ENCODE measurements at regions not wholly inside any gene's neighbourhood (a gene's known extent, or its start where the extent isn't known, plus 50 kb on each side); places are given as distances from the start of the nearest gene placed in this dataset.
"Not testable (repeated sequence)": the region's sequence is repeated elsewhere in the genome, so short reads cannot be mapped to it uniquely, and the experiment has no call there.

DNA sequence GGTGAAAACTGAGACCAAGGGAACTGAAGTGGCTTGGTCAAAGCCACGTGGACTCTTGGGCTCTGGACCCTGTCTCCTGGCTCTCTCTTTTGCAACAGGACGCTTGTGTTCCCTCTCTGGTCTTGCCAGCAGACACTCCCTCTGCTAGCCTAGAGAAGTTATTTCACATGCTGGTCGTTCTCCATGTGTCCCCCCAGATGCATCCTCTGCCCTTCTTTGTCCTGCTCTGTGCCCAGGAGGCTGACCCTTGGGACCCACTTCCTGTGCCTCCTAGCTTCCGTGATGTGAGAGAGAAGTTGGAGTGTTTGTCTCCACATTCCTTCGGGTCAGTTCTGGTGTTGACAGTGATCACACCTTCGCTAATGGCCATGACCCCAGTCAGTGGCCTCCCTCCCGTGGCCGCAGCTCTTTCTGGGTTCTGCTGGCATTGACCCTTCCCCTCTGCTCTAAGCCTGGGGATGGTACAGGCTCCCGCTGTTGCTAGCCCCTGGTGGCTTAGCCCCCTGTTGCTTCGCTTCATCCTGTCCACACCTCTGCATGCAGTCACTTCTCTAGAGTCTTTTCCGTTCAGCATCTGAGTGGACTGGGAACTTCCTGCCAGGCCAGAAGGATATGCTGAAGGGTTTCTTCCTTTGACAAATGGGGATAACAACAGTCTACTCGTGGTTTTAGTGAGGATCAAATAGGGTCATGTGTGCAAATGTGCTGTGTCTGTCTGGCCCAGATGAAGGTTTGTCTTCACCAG is 70.1 kb upstream of the BMP2 start:
- peak overlapping the region; percentile 9 for H3K4me2 ChIP-seq (ENCODE audit: low read length)
- no peak overlapping the region for H3K27ac ChIP-seq (ENCODE audit: low read depth, low read length)
- no peak overlapping the region for H4K91ac ChIP-seq (ENCODE audit: low read depth, low read length)
- H3K18ac ChIP-seq (ENCODE audit: low read length) = no peak overlapping the region
- peaks cover 8 to 11% of the 10 kb centered on the region in 2 experiments for H3K4me1 ChIP-seq (ENCODE audit: control insufficient read depth in 1 of 2, insufficient read depth in 2 of 2, low read length in 2 of 2)
- no peaks in the 10 kb centered on the region for H3K79me2 ChIP-seq (ENCODE audit: control insufficient read depth, insufficient read depth, low read length, poor library complexity)
- no peak overlapping the region for H4K12ac ChIP-seq (ENCODE audit: low read depth, low read length)
- H3K27me3 ChIP-seq (ENCODE audit: insufficient read depth, low read length) = no peaks in the 10 kb centered on the region
- H2BK5ac ChIP-seq (ENCODE audit: low read depth, low read length, poor library complexity) = no peak overlapping the region
- H4K8ac ChIP-seq (ENCODE audit: low read depth, low read length) = no peak overlapping the region
- no peak overlapping the region for H3K23ac ChIP-seq (ENCODE audit: low read length)
- H3K79me1 ChIP-seq (ENCODE audit: low read length) = peaks cover 2% of the 10 kb centered on the region
- whole genome bisulfite sequencing (ENCODE audit: extremely low coverage, insufficient coverage, insufficient read length) = no CpG with 5 or more reads among the region's 12 CpGs
- DNase-seq = no peak
- no peaks in the 10 kb centered on the region for H3K9me3 ChIP-seq (ENCODE audit: insufficient read depth, low read depth, low read length)
- no peak overlapping the region for H3K14ac ChIP-seq (ENCODE audit: low read length)
- no peak overlapping the region for H2AK5ac ChIP-seq (ENCODE audit: low read length)
- no peak overlapping the region for H2BK120ac ChIP-seq (ENCODE audit: insufficient read depth, low read length, poor library complexity)
- H3K36me3 ChIP-seq (ENCODE audit: control insufficient read depth in 1 of 2, insufficient read depth in 2 of 2, low read length in 2 of 2) = no peaks in the 10 kb centered on the region
- H2BK12ac ChIP-seq (ENCODE audit: low read length) = no peak overlapping the region
- no peak overlapping the region for H3K4me3 ChIP-seq (ENCODE audit: low read depth, low read length)
- no peak overlapping the region for H2AFZ ChIP-seq (ENCODE audit: insufficient read depth, low read length, poor library complexity)
- H3K4ac ChIP-seq (ENCODE audit: low read depth, low read length) = no peak overlapping the region
- H3K9ac ChIP-seq (ENCODE audit: low read length) = no peak overlapping the region

DNA sequence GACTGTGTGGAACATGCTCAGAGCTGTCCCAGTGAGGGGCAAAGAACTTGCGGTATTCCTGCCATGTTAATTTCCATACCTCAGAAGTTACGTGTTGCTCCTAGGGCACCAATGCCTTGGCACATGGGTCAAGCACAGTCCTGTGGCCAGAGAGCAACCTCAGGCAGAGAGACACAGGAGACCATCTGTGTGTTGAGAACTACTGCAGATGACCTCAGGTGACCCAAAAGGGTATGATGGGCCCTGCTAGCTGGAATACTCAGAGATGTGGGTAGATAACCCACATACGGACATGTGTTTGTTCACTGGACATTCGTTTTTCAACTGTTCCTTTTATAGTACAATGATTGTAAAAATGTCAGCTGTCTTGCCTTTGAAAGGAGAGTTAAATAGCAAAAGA is 71.5 kb upstream of the BMP2 start:
- H3K18ac ChIP-seq (ENCODE audit: low read length) = no peak overlapping the region
- no peak overlapping the region for H3K4me2 ChIP-seq (ENCODE audit: low read length)
- no peak overlapping the region for H3K4me3 ChIP-seq (ENCODE audit: low read depth, low read length)
- no peak overlapping the region for H2BK120ac ChIP-seq (ENCODE audit: insufficient read depth, low read length, poor library complexity)
- no peaks in the 10 kb centered on the region for H3K9me3 ChIP-seq (ENCODE audit: insufficient read depth, low read depth, low read length)
- no peak overlapping the region for H2AK5ac ChIP-seq (ENCODE audit: low read length)
- no peak overlapping the region for H2BK12ac ChIP-seq (ENCODE audit: low read length)
- H3K79me2 ChIP-seq (ENCODE audit: control insufficient read depth, insufficient read depth, low read length, poor library complexity) = no peaks in the 10 kb centered on the region
- H3K36me3 ChIP-seq (ENCODE audit: control insufficient read depth in 1 of 2, insufficient read depth in 2 of 2, low read length in 2 of 2) = no peaks in the 10 kb centered on the region
- no CpG with 5 or more reads among the region's 4 CpGs for WGBS (ENCODE audit: extremely low coverage, insufficient coverage, insufficient read length)
- no peak overlapping the region for H4K8ac ChIP-seq (ENCODE audit: low read depth, low read length)
- H3K27me3 ChIP-seq (ENCODE audit: insufficient read depth, low read length) = no peaks in the 10 kb centered on the region
- H2BK5ac ChIP-seq (ENCODE audit: low read depth, low read length, poor library complexity) = no peak overlapping the region
- peaks cover 2% of the 10 kb centered on the region for H3K79me1 ChIP-seq (ENCODE audit: low read length)
- peak overlapping the region; percentile 4 for H3K9ac ChIP-seq (ENCODE audit: low read length)
- no peak overlapping the region for H3K4ac ChIP-seq (ENCODE audit: low read depth, low read length)
- H4K91ac ChIP-seq (ENCODE audit: low read depth, low read length) = no peak overlapping the region
- H4K12ac ChIP-seq (ENCODE audit: low read depth, low read length) = no peak overlapping the region
- H3K4me1 ChIP-seq (ENCODE audit: control insufficient read depth in 1 of 2, insufficient read depth in 2 of 2, low read length in 2 of 2) = peaks cover 8 to 11% of the 10 kb centered on the region in 2 experiments
- DNase-seq = no peak
- H2AFZ ChIP-seq (ENCODE audit: insufficient read depth, low read length, poor library complexity) = no peak overlapping the region
- H3K27ac ChIP-seq (ENCODE audit: low read depth, low read length) = no peak overlapping the region
- no peak overlapping the region for H3K23ac ChIP-seq (ENCODE audit: low read length)
- H3K14ac ChIP-seq (ENCODE audit: low read length) = no peak overlapping the region

DNA sequence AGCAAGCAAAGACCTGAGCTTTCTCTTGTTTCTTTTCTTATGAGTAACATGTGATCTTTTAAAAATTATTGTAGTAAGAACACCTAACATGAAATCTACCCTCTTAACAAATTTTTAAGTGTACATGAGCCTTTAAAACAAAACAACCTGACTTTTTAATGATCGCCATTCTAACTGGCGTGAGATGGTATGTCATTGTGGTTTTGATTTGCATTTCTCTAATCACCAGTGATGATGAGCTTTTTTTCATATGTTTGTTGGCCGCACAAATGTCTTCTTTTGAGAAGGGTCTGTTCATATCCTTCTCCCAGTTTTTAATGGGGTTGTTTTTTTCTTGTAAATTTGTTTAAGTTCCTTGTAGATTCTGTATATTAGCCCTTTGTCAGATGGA is 73.7 kb upstream of the BMP2 start:
- no CpG with 5 or more reads among the region's 3 CpGs for WGBS (ENCODE audit: extremely low coverage, insufficient coverage, insufficient read length)
- H3K4me2 ChIP-seq (ENCODE audit: low read length); DNase-seq; H2AFZ ChIP-seq (ENCODE audit: insufficient read depth, low read length, poor library complexity); H3K4me3 ChIP-seq (ENCODE audit: low read depth, low read length); H2BK5ac ChIP-seq (ENCODE audit: low read depth, low read length, poor library complexity); H4K12ac ChIP-seq (ENCODE audit: low read depth, low read length); H2BK12ac ChIP-seq (ENCODE audit: low read length); H3K27me3 ChIP-seq (ENCODE audit: insufficient read depth, low read length); H3K27ac ChIP-seq (ENCODE audit: low read depth, low read length); H2AK5ac ChIP-seq (ENCODE audit: low read length); H3K9ac ChIP-seq (ENCODE audit: low read length); H4K91ac ChIP-seq (ENCODE audit: low read depth, low read length); H2BK120ac ChIP-seq (ENCODE audit: insufficient read depth, low read length, poor library complexity); H3K23ac ChIP-seq (ENCODE audit: low read length); H3K79me2 ChIP-seq (ENCODE audit: control insufficient read depth, insufficient read depth, low read length, poor library complexity); H4K8ac ChIP-seq (ENCODE audit: low read depth, low read length); H3K36me3 ChIP-seq (ENCODE audit: control insufficient read depth in 1 of 2, insufficient read depth in 2 of 2, low read length in 2 of 2); H3K79me1 ChIP-seq (ENCODE audit: low read length); H3K4ac ChIP-seq (ENCODE audit: low read depth, low read length); H3K14ac ChIP-seq (ENCODE audit: low read length); H3K9me3 ChIP-seq (ENCODE audit: insufficient read depth, low read depth, low read length); H3K18ac ChIP-seq (ENCODE audit: low read length): not testable (repeated sequence)
- H3K4me1 ChIP-seq (ENCODE audit: control insufficient read depth in 1 of 2, insufficient read depth in 2 of 2, low read length in 2 of 2) = peaks cover 8 to 11% of the 10 kb centered on the region in 2 experiments

DNA sequence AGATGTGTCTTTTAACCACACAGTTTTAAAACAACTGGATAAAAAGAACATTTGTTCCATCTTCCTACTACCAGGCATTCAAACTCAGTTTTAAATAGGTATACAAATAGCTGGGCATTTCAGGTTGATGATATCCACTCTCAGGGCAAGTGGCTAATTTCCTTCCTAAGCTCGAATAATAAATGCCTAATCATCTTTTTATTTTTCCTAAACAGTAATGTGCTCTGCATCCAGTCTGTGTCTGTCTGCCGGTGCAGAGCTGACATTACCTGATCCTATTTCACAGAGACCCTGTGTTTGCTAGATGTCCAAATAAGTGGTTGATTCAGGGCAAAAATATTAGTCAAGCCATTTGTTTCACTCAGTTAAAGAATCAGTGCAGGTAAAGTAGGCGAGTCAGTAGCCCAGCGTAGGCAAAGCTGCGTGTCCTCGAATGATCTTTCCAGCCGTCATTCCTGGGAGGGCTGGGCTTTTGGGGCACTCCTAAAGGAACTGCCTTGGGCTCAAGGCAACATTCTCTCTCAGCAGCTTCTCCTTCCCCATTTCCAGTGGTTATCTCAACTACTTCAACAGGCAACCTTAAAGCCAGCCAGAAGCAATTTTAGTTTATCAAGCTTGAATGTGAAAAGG is 74.2 kb upstream of the BMP2 start:
- Histone ChIP-seq H4K8ac (ENCODE audit: low read depth, low read length) (no peak overlapping the region), H3K79me2 (ENCODE audit: control insufficient read depth, insufficient read depth, low read length, poor library complexity) (no peaks in the 10 kb centered on the region), H3K14ac (ENCODE audit: low read length) (no peak overlapping the region), H3K9ac (ENCODE audit: low read length) (no peak overlapping the region), H3K4me3 (ENCODE audit: low read depth, low read length) (no peak overlapping the region), H3K27me3 (ENCODE audit: insufficient read depth, low read length) (no peaks in the 10 kb centered on the region), H3K18ac (ENCODE audit: low read length) (no peak overlapping the region), H3K79me1 (ENCODE audit: low read length) (peaks cover 2% of the 10 kb centered on the region), H2BK5ac (ENCODE audit: low read depth, low read length, poor library complexity) (no peak overlapping the region), H2AK5ac (ENCODE audit: low read length) (no peak overlapping the region), H3K4ac (ENCODE audit: low read depth, low read length) (no peak overlapping the region), H2BK120ac (ENCODE audit: insufficient read depth, low read length, poor library complexity) (no peak overlapping the region), H3K27ac (ENCODE audit: low read depth, low read length) (no peak overlapping the region), H2BK12ac (ENCODE audit: low read length) (no peak overlapping the region), H3K23ac (ENCODE audit: low read length) (no peak overlapping the region), H3K4me2 (ENCODE audit: low read length) (no peak overlapping the region), H4K91ac (ENCODE audit: low read depth, low read length) (no peak overlapping the region), H2AFZ (ENCODE audit: insufficient read depth, low read length, poor library complexity) (no peak overlapping the region), H3K36me3 (ENCODE audit: control insufficient read depth in 1 of 2, insufficient read depth in 2 of 2, low read length in 2 of 2) (no peaks in the 10 kb centered on the region), H3K9me3 (ENCODE audit: insufficient read depth, low read depth, low read length) (no peaks in the 10 kb centered on the region), H3K4me1 (ENCODE audit: control insufficient read depth in 1 of 2, insufficient read depth in 2 of 2, low read length in 2 of 2) (peaks cover 8 to 11% of the 10 kb centered on the region in 2 experiments), H4K12ac (ENCODE audit: low read depth, low read length) (no peak overlapping the region)
- no peak for DNase-seq
- no CpG with 5 or more reads among the region's 7 CpGs for WGBS (ENCODE audit: extremely low coverage, insufficient coverage, insufficient read length)

Data from trophoblast cell (in vitro differentiated cells and primary cell).